Gastrocnemius medialis (tissue), 4 donors: ENCODE measurements at regions not wholly inside any gene's neighbourhood (a gene's known extent, or its start where the extent isn't known, plus 50 kb on each side); places are given as distances from the start of the nearest gene placed in this dataset.

Experiments used
- CTCF ChIP-seq, 5 experiments: fragments of 450-650 bp in 3 of 5; fragments of 200-600 bp in 2 of 5; sonication (generic) in 2 of 5; IDR thresholded peaks in 4 of 5; conservative IDR thresholded peaks in 1 of 5; 1 replicate in 4 of 5; 2 replicates in 1 of 5; pipeline ENCODE4 v1.5.1; 2016 to 2019; ENCODE audit warnings: antibody characterized with exemption in 5 of 5, mild to moderate bottlenecking in 3 of 5, moderate library complexity in 3 of 5
- POLR2A ChIP-seq, 2 donors: fragments of 450-650 bp; IDR thresholded peaks; one replicate each; pipeline ENCODE4 v1.6.1; 2017; ENCODE audit warnings: antibody characterized with exemption in 2 of 2, mild to moderate bottlenecking in 2 of 2, moderate library complexity in 2 of 2

GRCh38 chr2:211141646-211142045 is 585.2 kb downstream of the CPS1 start:
- TF ChIP-seq CTCF (IDR thresholded peaks at IDR 0.05 in 4 of 5, conservative IDR thresholded peaks at IDR 0.05 in 1 of 5) (no peak), POLR2A (IDR thresholded peaks at IDR 0.05) (no peak)
